ENCODE measurements at regions not wholly inside any gene's neighbourhood (a gene's known extent, or its start where the extent isn't known, plus 50 kb on each side); places are given as distances from the start of the nearest gene placed in this dataset.

DNA sequence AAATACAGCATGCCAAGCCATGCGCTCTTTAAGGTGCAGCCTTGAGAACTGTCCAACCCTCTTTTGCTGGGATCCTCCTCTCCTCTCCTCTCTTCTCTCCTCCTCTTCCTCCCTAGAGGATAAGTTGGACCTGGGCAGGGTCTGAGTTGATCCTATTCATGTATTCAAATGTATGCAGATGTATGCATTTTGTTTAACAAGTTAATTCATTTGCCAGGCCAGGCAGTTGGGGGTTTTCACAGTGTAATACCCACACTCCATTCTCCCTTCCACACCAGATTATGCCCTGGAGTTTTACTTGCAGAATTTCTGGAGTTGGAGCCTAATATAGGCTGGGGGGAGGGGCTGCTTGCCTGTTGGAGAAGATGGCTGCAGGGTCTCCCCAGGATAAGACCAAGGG, 226.2 kb upstream of the SDK2 start:
- no peaks in the 10 kb centered on the region for H4K20me1 ChIP-seq (ENCODE audit: insufficient read depth, low read length)
- ChIA-PET POLR2A (no interaction called here), CTCF (ENCODE audit: low intra/inter-chr PET ratio, low total read pairs) (no interaction called here)
- in situ Hi-C loops (cut with HindIII; ENCODE audit: extremely low pct_ligation_motif_present, low pct_unique_long_range_greater_than_20kb) (no loop called here), intact Hi-C loops (cut with micrococcal nuclease; ENCODE audit: unreplicated experiment) (no loop called here)
- no peaks in the 10 kb centered on the region for H3K79me2 ChIP-seq (ENCODE audit: insufficient read depth, low read length)
- no peak overlapping the region for H2AFZ ChIP-seq (ENCODE audit: low read length)
- peaks cover 14% of the 10 kb centered on the region for H3K4me1 ChIP-seq (ENCODE audit: insufficient read depth, low read length)
- H3K9me3 ChIP-seq (ENCODE audit: low read length): no peaks in the 10 kb centered on the region
- BruUV-seq (replicated peaks): no TSS peak
- H3K9ac ChIP-seq (ENCODE audit: insufficient read depth, low read depth, low read length): no peak overlapping the region
- no peak overlapping the region for H3K27ac ChIP-seq (ENCODE audit: extremely low read length, insufficient read depth, low read length)
- no peaks in the 10 kb centered on the region for H3K36me3 ChIP-seq (replicated peaks in 1 of 2; ENCODE audit: control insufficient read depth in 1 of 2, insufficient read depth in 2 of 2, low read length in 2 of 2)
- DNase-seq (ENCODE audit: low spot score) (no peak), ATAC-seq (no peak), FAIRE-seq (no peak)
- 100% methylated on average over 1 of the region's 1 CpG for WGBS (ENCODE audit: low lambda C conversion rate)
- TF ChIP-seq ZNF142 (CRISPR knock-in tag; IDR thresholded peaks at IDR 0.05) (no peak), MLLT10 (CRISPR knock-in tag; IDR thresholded peaks at IDR 0.05) (no peak), RFX3 (CRISPR knock-in tag; IDR thresholded peaks at IDR 0.05) (no peak), ZNF598 (CRISPR knock-in tag; IDR thresholded peaks at IDR 0.05; ENCODE audit: borderline replicate concordance) (no peak), ZNF713 (CRISPR knock-in tag; IDR thresholded peaks at IDR 0.05) (no peak), ZBED4 (CRISPR knock-in tag; IDR thresholded peaks at IDR 0.05; ENCODE audit: borderline replicate concordance) (no peak), ZNF256 (CRISPR knock-in tag; conservative IDR thresholded peaks at IDR 0.05) (no peak), HMGA1 (CRISPR knock-in tag; conservative IDR thresholded peaks at IDR 0.05) (no peak), TOPORS (CRISPR knock-in tag; IDR thresholded peaks at IDR 0.05) (no peak), CAMTA2 (CRISPR knock-in tag; IDR thresholded peaks at IDR 0.05; ENCODE audit: borderline replicate concordance) (no peak), ZFP91 (CRISPR knock-in tag; IDR thresholded peaks at IDR 0.05; ENCODE audit: borderline replicate concordance) (no peak), ZNF776 (CRISPR knock-in tag; IDR thresholded peaks at IDR 0.05) (no peak), ZNF589 (CRISPR knock-in tag; conservative IDR thresholded peaks at IDR 0.05) (no peak)
- TF ChIP-seq, protein P1, sequence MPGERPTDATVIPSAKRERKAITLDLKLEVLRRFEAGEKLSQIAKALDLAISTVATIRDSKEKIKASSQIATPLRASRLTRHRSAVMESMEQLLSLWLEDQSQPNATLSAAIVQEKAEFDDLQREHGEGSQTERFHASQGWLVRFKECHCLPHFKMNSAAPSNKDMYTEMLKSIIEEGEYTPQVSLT (CRISPR knock-in tag; IDR thresholded peaks at IDR 0.05; ENCODE audit: borderline replicate concordance, low read depth): no peak
- no peak overlapping the region for H3K4me3 ChIP-seq (replicated peaks in 1 of 3; ENCODE audit: insufficient read depth in 1 of 3, low read depth in 2 of 3, low read length in 3 of 3)
- no peak overlapping the region for H3K4me2 ChIP-seq (ENCODE audit: low read depth, low read length)
- H3K27me3 ChIP-seq (ENCODE audit: control insufficient read depth in 1 of 2, insufficient read depth in 2 of 2, low read length in 2 of 2): peaks cover 0 to 22% of the 10 kb centered on the region in 2 experiments; a peak in 1 of 5 replicates

All from HepG2 (cell line).